ENCODE measurements at regions not wholly inside any gene's neighbourhood (a gene's known extent, or its start where the extent isn't known, plus 50 kb on each side); places are given as distances from the start of the nearest gene placed in this dataset.

DNA sequence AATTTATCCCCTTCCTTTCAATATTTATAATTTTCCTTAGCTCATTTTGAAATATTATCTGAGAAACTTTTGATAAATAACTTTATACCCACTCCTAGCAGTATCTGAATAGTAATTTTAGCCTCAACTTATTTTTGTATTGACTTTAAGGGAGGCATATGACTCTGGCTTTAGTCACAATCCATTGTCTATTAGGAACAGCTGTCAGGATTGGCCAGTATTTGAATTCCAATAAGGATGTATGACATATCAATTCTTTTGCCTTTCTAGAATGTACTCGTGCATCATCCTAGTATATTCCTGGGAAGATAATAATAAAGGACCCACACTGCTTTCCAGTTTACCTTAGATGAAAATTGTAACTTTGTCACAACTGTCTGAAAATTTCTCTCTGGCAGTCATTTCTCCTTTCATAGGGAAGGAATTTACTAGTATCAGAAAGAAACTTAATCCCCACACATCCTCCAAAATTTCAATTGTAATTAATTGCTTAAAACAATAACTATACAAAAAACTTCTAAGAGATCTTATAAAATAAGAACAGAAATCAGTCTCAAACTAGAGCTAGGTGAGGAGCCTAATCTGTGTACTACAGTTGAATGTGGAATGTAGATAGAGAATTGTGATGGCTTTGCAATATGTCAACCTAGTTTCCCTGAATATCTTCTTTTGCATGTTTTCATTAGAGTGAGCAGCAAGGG lies 121.0 kb upstream of the EPHA5 start:
- H3K36me3 ChIP-seq = no peaks in the 10 kb centered on the region
- intact Hi-C loops (cut with DNase I; ENCODE audit: low total_unique reads) = no loop called here
- H3K4me1 ChIP-seq = no peaks in the 10 kb centered on the region
- no peaks in the 10 kb centered on the region for H3K9me3 ChIP-seq
- H3K27ac ChIP-seq = no peak overlapping the region
- no peak for DNase-seq
- H3K27me3 ChIP-seq = no peaks in the 10 kb centered on the region
- 52 to 76% (median 66%) methylated on average over 1 of the region's 1 CpG for WGBS, 5 donors
- no peak overlapping the region for H3K4me3 ChIP-seq
- TF ChIP-seq POLR2A (IDR thresholded peaks at IDR 0.05) (no peak), POLR2AphosphoS5 (IDR thresholded peaks at IDR 0.05) (no peak), EP300 (IDR thresholded peaks at IDR 0.05) (no peak)
- TF ChIP-seq, protein P1, sequence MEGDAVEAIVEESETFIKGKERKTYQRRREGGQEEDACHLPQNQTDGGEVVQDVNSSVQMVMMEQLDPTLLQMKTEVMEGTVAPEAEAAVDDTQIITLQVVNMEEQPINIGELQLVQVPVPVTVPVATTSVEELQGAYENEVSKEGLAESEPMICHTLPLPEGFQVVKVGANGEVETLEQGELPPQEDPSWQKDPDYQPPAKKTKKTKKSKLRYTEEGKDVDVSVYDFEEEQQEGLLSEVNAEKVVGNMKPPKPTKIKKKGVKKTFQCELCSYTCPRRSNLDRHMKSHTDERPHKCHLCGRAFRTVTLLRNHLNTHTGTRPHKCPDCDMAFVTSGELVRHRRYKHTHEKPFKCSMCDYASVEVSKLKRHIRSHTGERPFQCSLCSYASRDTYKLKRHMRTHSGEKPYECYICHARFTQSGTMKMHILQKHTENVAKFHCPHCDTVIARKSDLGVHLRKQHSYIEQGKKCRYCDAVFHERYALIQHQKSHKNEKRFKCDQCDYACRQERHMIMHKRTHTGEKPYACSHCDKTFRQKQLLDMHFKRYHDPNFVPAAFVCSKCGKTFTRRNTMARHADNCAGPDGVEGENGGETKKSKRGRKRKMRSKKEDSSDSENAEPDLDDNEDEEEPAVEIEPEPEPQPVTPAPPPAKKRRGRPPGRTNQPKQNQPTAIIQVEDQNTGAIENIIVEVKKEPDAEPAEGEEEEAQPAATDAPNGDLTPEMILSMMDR (IDR thresholded peaks at IDR 0.05) = no peak

- H3K4me1 ChIP-seq = no peaks in the 10 kb centered on the region
- no peak overlapping the region for H3K4me3 ChIP-seq
- TF ChIP-seq EP300 (IDR thresholded peaks at IDR 0.05) (no peak), POLR2A (IDR thresholded peaks at IDR 0.05) (no peak), POLR2AphosphoS5 (IDR thresholded peaks at IDR 0.05) (no peak)
- TF ChIP-seq, protein P1 (IDR thresholded peaks at IDR 0.05) = no peak
- no peaks in the 10 kb centered on the region for H3K36me3 ChIP-seq
- intact Hi-C loops (cut with DNase I; ENCODE audit: low total_unique reads) = no loop called here
- no peaks in the 10 kb centered on the region for H3K27me3 ChIP-seq
- H3K27ac ChIP-seq = no peak overlapping the region
- peak in 1 of 2 donors; percentile 5 for DNase-seq
- H3K9me3 ChIP-seq = no peaks in the 10 kb centered on the region
- whole genome bisulfite sequencing, 5 donors = 60 to 83% (median 71%) methylated on average over 2 of the region's 2 CpGs
Observed at GRCh38 chr4:65789805-65790204, 119.5 kb upstream of the EPHA5 start.

GRCh38 chr4:65789341-65789740 lies 119.1 kb upstream of the EPHA5 start:
- Histone ChIP-seq H3K9me3 (no peaks in the 10 kb centered on the region), H3K36me3 (no peaks in the 10 kb centered on the region), H3K4me3 (no peak overlapping the region), H3K27ac (no peak overlapping the region), H3K27me3 (no peaks in the 10 kb centered on the region), H3K4me1 (no peaks in the 10 kb centered on the region)
- 67 to 85% (median 83%) methylated on average over 2 of the region's 2 CpGs for WGBS, 5 donors
- intact Hi-C loops (cut with DNase I; ENCODE audit: low total_unique reads) = no loop called here
- no peak for DNase-seq
- TF ChIP-seq POLR2AphosphoS5 (IDR thresholded peaks at IDR 0.05) (no peak), EP300 (IDR thresholded peaks at IDR 0.05) (no peak), POLR2A (IDR thresholded peaks at IDR 0.05) (no peak)
- TF ChIP-seq, protein P1 (IDR thresholded peaks at IDR 0.05) = no peak

DNA sequence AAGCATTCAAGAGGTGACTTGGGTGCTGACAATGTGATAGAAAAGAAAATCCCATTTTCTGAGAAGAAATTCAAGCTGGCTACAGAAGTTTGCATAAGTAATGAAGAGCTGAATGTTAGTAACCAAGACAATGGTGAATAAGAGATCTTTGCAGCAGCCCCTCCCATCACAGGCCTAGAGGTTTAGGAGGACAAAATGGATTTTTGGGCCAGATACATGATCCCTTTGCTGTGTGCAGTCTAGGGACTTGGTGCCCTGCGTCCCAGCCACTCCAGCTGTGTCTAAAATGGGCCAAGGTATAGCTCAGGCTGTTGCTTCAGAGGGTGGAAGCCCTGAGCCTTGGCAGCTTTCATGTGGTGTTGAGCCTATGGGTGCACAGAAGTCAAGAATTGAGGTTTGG lies 107.0 kb upstream of the EPHA5 start:
- TF ChIP-seq EP300 (IDR thresholded peaks at IDR 0.05) = no peak
- TF ChIP-seq, protein P1 (IDR thresholded peaks at IDR 0.05) = no peak
- no peak for TF ChIP-seq POLR2AphosphoS5 (IDR thresholded peaks at IDR 0.05)
- TF ChIP-seq POLR2A (IDR thresholded peaks at IDR 0.05) = no peak
- intact Hi-C loops (cut with DNase I; ENCODE audit: low total_unique reads) = no loop called here
- no peak for DNase-seq
- H3K27ac ChIP-seq = no peak overlapping the region
- H3K36me3 ChIP-seq = no peaks in the 10 kb centered on the region
- no peak overlapping the region for H3K4me3 ChIP-seq
- H3K4me1 ChIP-seq = no peaks in the 10 kb centered on the region
- H3K9me3 ChIP-seq = peaks cover 3 to 32% (median 22%) of the 10 kb centered on the region in 4 donors
- WGBS, 5 donors = 44 to 75% (median 64%) methylated on average over 1 of the region's 1 CpG
- no peaks in the 10 kb centered on the region for H3K27me3 ChIP-seq
